ENCODE measurements at regions not wholly inside any gene's neighbourhood (a gene's known extent, or its start where the extent isn't known, plus 50 kb on each side); places are given as distances from the start of the nearest gene placed in this dataset.

GRCh38 chr6:159097256-159097655 lies 52.5 kb upstream of the TAGAP start:
- no peak overlapping the region for H3K4me3 ChIP-seq
- H3K4me1 ChIP-seq: no peaks in the 10 kb centered on the region
- H3K27ac ChIP-seq: no peak overlapping the region
- H3K27me3 ChIP-seq: no peaks in the 10 kb centered on the region
- H4K20me1 ChIP-seq (ENCODE audit: low read depth): no peaks in the 10 kb centered on the region
- Mint-ChIP-seq H3K36me3 (no peaks in the 10 kb centered on the region), H3K4me3 (no peak overlapping the region), H3K27ac (no peak overlapping the region), H3K27me3 (ENCODE audit: insufficient read depth, low read depth) (peaks cover 6% of the 10 kb centered on the region), H3K9me3 (no peaks in the 10 kb centered on the region), H3K4me1 (peaks cover 30% of the 10 kb centered on the region)
- no peak overlapping the region for H3K4me2 ChIP-seq
- TF ChIP-seq CTCF (IDR thresholded peaks at IDR 0.05) (no peak), EZH2phosphoT487 (IDR thresholded peaks at IDR 0.05) (no peak), EZH2 (IDR thresholded peaks at IDR 0.05) (no peak)
- no peak overlapping the region for H2AFZ ChIP-seq (replicated peaks)
- H3K9ac ChIP-seq: no peak overlapping the region
- H3K79me2 ChIP-seq (ENCODE audit: low read depth): no peaks in the 10 kb centered on the region
- DNase-seq (ENCODE audit: low spot score): no peak
- H3F3A ChIP-seq (ENCODE audit: low read depth): no peaks in the 10 kb centered on the region
- no peaks in the 10 kb centered on the region for H3K9me3 ChIP-seq (ENCODE audit: low read depth)
- H3K36me3 ChIP-seq: no peaks in the 10 kb centered on the region

- Histone ChIP-seq H3K4me2 (no peak overlapping the region), H3K9me3 (ENCODE audit: low read depth) (no peaks in the 10 kb centered on the region), H3K27ac (no peak overlapping the region), H3F3A (ENCODE audit: low read depth) (no peaks in the 10 kb centered on the region), H4K20me1 (ENCODE audit: low read depth) (no peaks in the 10 kb centered on the region), H3K79me2 (ENCODE audit: low read depth) (no peaks in the 10 kb centered on the region), H3K9ac (no peak overlapping the region), H2AFZ (replicated peaks) (no peak overlapping the region), H3K4me3 (no peak overlapping the region), H3K36me3 (no peaks in the 10 kb centered on the region), H3K4me1 (no peaks in the 10 kb centered on the region), H3K27me3 (no peaks in the 10 kb centered on the region)
- TF ChIP-seq EZH2 (IDR thresholded peaks at IDR 0.05) (no peak), EZH2phosphoT487 (IDR thresholded peaks at IDR 0.05) (no peak), CTCF (IDR thresholded peaks at IDR 0.05) (no peak)
- H3K36me3 Mint-ChIP-seq: no peaks in the 10 kb centered on the region
- peaks cover 6% of the 10 kb centered on the region for H3K27me3 Mint-ChIP-seq (ENCODE audit: insufficient read depth, low read depth)
- no peak for DNase-seq (ENCODE audit: low spot score)
- no peak overlapping the region for H3K4me3 Mint-ChIP-seq
- H3K4me1 Mint-ChIP-seq: peaks cover 32% of the 10 kb centered on the region
- no peak overlapping the region for H3K27ac Mint-ChIP-seq
- H3K9me3 Mint-ChIP-seq: no peaks in the 10 kb centered on the region
Measured at GRCh38 chr6:159095616-159096015, 50.8 kb upstream of the TAGAP start.

GRCh38 chr6:159094444-159095252 lies 49.9 kb upstream of the TAGAP start:
- Mint-ChIP-seq H3K4me1 (peaks cover 25% of the 10 kb centered on the region), H3K36me3 (no peaks in the 10 kb centered on the region)

More at GRCh38 chr6:159094444-159095252, 49.9 kb upstream of the TAGAP start:
- H3K27me3 ChIP-seq: no peaks in the 10 kb centered on the region
- H3K79me2 ChIP-seq (ENCODE audit: low read depth): no peaks in the 10 kb centered on the region
- no peak for DNase-seq (ENCODE audit: low spot score)
- H4K20me1 ChIP-seq (ENCODE audit: low read depth): no peaks in the 10 kb centered on the region
- no peak overlapping the region for H3K9ac ChIP-seq
- H3K36me3 ChIP-seq: no peaks in the 10 kb centered on the region
- TF ChIP-seq CTCF (IDR thresholded peaks at IDR 0.05): no peak
- no peak for TF ChIP-seq EZH2 (IDR thresholded peaks at IDR 0.05)
- no peak for TF ChIP-seq EZH2phosphoT487 (IDR thresholded peaks at IDR 0.05)
- no peak overlapping the region for H3K4me3 ChIP-seq
- no peak overlapping the region for H3K4me2 ChIP-seq
- peaks cover 4% of the 10 kb centered on the region for H3K27me3 Mint-ChIP-seq (ENCODE audit: insufficient read depth, low read depth)
- H3K27ac ChIP-seq: no peak overlapping the region
- H3K4me3 Mint-ChIP-seq: no peak overlapping the region
- no peak overlapping the region for H2AFZ ChIP-seq (replicated peaks)
- H3K4me1 ChIP-seq: no peaks in the 10 kb centered on the region
- no peaks in the 10 kb centered on the region for H3K9me3 ChIP-seq (ENCODE audit: low read depth)
- no peak overlapping the region for H3K27ac Mint-ChIP-seq
- H3F3A ChIP-seq (ENCODE audit: low read depth): no peaks in the 10 kb centered on the region
- no peaks in the 10 kb centered on the region for H3K9me3 Mint-ChIP-seq
